SK-N-SH (cell line): ENCODE measurements at regions not wholly inside any gene's neighbourhood (a gene's known extent, or its start where the extent isn't known, plus 50 kb on each side); places are given as distances from the start of the nearest gene placed in this dataset.

ENCODE experiments used
- CTCF ChIP-seq: fragments of 200-600 bp; sonication (generic); IDR thresholded peaks from 2 replicates; pipeline ENCODE4 v1.6.1; 2017; ENCODE audit warnings: antibody characterized with exemption, mild to moderate bottlenecking, moderate library complexity
- ELF1 ChIP-seq: IDR thresholded peaks from 2 replicates; pipeline ENCODE4 v1.4.0; 2012
- EZH2phosphoT487 ChIP-seq: fragments of 200-600 bp; sonication (generic); IDR thresholded peaks from 2 replicates; pipeline ENCODE4 v1.6.1; 2017; ENCODE audit warnings: low read depth, mixed run types, mild to moderate bottlenecking, antibody characterized with exemption, moderate library complexity, borderline replicate concordance
- MAX ChIP-seq: IDR thresholded peaks from 2 replicates; pipeline ENCODE4 v1.4.0; 2012; ENCODE audit warnings: low read depth
- MXI1 ChIP-seq: IDR thresholded peaks from 2 replicates; pipeline ENCODE4 v1.6.1; 2012; ENCODE audit warnings: mild to moderate bottlenecking, low read depth, low read length, improper control_type of control experiment
- NFIC ChIP-seq: IDR thresholded peaks from 2 replicates; pipeline ENCODE4 v1.4.0; 2012; ENCODE audit warnings: borderline replicate concordance
- POLR2AphosphoS5 ChIP-seq: IDR thresholded peaks from 2 replicates; pipeline ENCODE4 v1.6.1; 2012; ENCODE audit warnings: low read depth, low read length
- RCOR1 ChIP-seq: fragments of 150-350 bp; IDR thresholded peaks from 2 replicates; pipeline ENCODE4 v1.6.1; 2017; ENCODE audit warnings: antibody characterized with exemption, low read length
- TAF1 ChIP-seq: IDR thresholded peaks from 2 replicates; pipeline ENCODE4 v1.6.1; 2012; ENCODE audit warnings: low read depth, mild to moderate bottlenecking, low read length, moderate library complexity, borderline replicate concordance
- TCF12 ChIP-seq: IDR thresholded peaks from 2 replicates; pipeline ENCODE4 v1.4.0; 2012
- YY1 ChIP-seq: IDR thresholded peaks from 2 replicates; pipeline ENCODE4 v1.4.0; 2012; ENCODE audit warnings: low read depth, mild to moderate bottlenecking

- TF ChIP-seq CTCF (no peak), EZH2phosphoT487 (no peak), MXI1 (no peak), YY1 (no peak), POLR2AphosphoS5 (no peak), TAF1 (no peak), TCF12 (no peak), MAX (no peak), NFIC (no peak), ELF1 (no peak), RCOR1 (no peak)
Measured at GRCh38 chr1:81446000-81446669, 354.6 kb upstream of the ADGRL2 start.
